ENCODE measurements at regions not wholly inside any gene's neighbourhood (a gene's known extent, or its start where the extent isn't known, plus 50 kb on each side); places are given as distances from the start of the nearest gene placed in this dataset.

DNA sequence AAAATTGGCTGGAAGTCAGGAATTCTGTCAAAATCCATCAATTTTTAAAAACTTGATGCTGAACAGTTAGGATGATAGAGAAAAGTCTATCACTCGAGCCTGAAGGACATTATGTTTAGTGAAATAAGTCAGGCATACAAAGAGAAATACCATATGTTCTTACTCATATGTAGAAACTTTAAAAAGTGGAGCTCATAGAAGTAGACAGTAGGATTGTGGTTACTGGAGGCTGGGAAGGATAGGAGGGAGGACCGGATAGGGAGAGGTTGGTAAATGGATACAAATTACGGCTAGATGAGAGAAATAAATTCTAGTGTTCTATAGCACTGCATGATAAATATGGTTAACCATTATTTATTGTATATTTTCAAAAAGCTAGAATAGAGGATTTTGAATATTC lies 389.5 kb upstream of the RASGRP1 start:
- H3K4me3 ChIP-seq (ENCODE audit: low read depth, low read length): no peak overlapping the region
- TF ChIP-seq, protein P1, sequence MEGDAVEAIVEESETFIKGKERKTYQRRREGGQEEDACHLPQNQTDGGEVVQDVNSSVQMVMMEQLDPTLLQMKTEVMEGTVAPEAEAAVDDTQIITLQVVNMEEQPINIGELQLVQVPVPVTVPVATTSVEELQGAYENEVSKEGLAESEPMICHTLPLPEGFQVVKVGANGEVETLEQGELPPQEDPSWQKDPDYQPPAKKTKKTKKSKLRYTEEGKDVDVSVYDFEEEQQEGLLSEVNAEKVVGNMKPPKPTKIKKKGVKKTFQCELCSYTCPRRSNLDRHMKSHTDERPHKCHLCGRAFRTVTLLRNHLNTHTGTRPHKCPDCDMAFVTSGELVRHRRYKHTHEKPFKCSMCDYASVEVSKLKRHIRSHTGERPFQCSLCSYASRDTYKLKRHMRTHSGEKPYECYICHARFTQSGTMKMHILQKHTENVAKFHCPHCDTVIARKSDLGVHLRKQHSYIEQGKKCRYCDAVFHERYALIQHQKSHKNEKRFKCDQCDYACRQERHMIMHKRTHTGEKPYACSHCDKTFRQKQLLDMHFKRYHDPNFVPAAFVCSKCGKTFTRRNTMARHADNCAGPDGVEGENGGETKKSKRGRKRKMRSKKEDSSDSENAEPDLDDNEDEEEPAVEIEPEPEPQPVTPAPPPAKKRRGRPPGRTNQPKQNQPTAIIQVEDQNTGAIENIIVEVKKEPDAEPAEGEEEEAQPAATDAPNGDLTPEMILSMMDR (IDR thresholded peaks at IDR 0.05; ENCODE audit: borderline replicate concordance, insufficient read depth, low read depth, low read length): no peak

DNA sequence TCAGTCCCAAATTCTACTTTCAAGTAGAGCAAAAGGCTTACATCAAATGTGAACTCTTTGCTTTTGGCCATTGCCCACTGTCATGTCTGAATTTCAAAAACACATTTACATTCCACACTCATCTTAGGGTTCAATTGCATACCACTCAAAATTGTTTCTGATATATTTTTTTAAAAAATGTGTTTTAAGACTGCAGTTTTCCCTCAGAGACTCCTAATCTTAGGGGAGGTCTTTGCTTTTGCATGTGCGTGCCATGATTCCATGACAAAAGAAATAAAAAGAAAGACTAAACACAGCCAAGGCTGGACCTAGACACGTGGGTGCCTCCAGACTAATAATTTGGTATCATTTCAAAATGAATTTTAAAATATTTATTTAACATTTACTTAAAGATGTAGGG lies 396.8 kb upstream of the RASGRP1 start:
- no peak overlapping the region for H3K4me3 ChIP-seq (ENCODE audit: low read depth, low read length)
- TF ChIP-seq, protein P1 (IDR thresholded peaks at IDR 0.05; ENCODE audit: borderline replicate concordance, insufficient read depth, low read depth, low read length): no peak

DNA sequence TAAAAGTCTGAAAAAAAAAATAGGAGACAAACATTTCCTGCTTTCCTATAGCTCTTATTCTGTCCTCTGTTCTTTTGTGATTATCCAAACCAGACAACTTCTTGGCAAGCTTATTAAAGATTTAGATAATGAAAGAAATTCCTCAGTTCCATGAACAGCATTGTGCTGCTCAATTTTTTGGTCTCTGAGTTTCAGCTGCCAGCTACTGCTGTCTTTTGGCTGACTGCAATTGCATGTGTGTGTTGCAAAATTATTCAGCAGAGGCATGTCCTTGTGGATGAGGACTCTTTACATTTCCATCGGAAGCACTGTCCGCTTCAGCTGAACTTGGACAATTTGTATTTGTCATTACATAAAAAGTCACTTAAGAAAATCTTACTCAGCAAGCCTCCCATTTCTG lies 397.3 kb upstream of the RASGRP1 start:
- H3K4me3 ChIP-seq (ENCODE audit: low read depth, low read length): no peak overlapping the region
- TF ChIP-seq, protein P1 (IDR thresholded peaks at IDR 0.05; ENCODE audit: borderline replicate concordance, insufficient read depth, low read depth, low read length): no peak

DNA sequence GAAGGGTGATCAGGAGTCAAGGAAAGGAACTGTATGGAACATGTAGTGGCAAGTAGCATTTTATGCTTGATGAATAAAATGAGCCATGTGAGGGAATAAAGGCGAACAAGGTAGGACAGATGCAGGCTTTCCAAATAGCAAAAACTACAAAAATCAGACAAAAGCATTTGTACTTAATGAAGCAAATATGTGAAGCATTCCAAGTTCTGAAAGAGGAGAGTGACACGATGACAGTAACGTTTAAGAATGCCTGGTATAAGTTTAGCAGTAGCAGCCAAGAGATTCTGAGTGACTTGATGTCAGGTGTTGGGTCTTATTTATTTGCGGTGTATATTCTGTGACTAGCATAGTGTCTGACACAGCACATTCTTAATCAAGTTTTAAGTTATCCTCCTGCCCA lies 408.2 kb upstream of the RASGRP1 start:
- no peak overlapping the region for H3K4me3 ChIP-seq (ENCODE audit: low read depth, low read length)
- TF ChIP-seq, protein P1 (IDR thresholded peaks at IDR 0.05; ENCODE audit: borderline replicate concordance, insufficient read depth, low read depth, low read length): no peak

DNA sequence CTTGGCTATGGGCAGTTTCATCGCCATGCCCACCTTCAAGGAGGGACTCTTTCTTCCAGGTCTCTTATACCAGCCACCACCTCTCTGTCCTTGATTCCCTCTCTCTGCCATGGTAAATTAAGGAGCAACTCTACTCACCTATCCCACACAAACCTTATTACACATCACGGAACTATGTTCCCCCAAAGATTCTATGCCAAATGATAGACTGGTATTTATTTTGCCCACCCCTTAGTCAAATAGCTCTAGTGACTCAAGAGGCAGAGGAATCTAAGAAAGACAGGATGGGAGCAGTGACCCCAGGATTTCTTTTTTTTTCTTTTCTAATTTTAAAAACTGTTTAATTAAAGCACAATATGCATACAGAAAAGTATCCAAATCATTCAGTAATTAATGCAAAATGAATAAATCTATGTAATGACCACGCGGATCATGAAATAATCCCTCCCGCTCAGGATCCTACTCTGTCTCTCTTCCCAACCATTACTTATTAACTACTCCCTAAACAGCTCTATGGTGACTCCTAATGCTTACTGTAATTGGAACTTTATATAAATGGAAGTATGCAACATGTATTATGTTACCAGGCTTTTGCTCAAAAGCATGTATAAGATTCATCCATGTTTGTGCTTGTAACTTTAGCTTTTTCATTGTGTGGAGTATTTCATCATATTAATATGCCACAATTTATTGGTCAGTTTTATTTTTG lies 410.8 kb upstream of the RASGRP1 start:
- no peak overlapping the region for H3K4me3 ChIP-seq (ENCODE audit: low read depth, low read length)
- TF ChIP-seq, protein P1 (IDR thresholded peaks at IDR 0.05; ENCODE audit: borderline replicate concordance, insufficient read depth, low read depth, low read length): no peak

DNA sequence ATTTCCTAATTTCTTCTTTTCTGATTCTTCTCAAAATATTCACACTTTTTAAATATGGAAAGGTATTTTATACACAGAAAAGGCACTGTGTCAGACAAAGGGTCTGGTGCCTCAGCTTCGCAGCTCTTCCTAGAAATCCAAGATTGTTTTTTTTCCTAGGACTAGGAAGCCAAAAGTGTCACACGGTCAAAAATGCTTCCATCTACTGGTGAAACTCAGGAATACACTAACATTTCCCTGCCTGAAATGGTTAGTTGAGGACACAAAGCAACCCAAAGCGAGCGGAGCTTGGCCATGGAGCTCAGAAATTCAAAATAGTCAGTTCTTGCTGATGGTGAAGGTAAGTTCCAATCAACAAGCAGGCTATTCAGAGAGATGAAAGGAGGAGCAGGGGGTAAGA lies 426.5 kb upstream of the RASGRP1 start:
- TF ChIP-seq, protein P1 (IDR thresholded peaks at IDR 0.05; ENCODE audit: borderline replicate concordance, insufficient read depth, low read depth, low read length): peak; percentile 11; the same call in 1 of the 2 replicates
- no peak overlapping the region for H3K4me3 ChIP-seq (ENCODE audit: low read depth, low read length)

DNA sequence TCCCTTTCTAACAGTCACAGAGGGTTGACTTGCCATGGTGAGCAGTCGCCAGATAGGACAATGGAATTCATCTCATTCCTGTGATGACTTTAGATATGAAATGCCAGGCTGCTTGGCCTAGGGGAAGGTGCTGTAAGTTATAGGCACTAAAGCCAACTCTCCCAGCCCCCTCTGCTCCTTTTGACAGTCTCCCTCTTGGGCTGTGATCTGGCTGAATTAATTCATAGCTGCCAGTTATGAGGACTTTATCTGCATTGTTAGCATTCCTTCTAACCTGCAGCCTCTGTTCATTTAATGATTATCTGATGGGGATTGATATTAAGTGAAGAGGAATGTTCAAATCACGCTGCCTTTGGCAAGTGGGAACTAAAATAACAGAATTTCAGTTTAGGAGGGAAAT lies 427.1 kb upstream of the RASGRP1 start:
- no peak overlapping the region for H3K4me3 ChIP-seq (ENCODE audit: low read depth, low read length)
- TF ChIP-seq, protein P1 (IDR thresholded peaks at IDR 0.05; ENCODE audit: borderline replicate concordance, insufficient read depth, low read depth, low read length): no peak

Measured in GM12875 (cell line).